H9 (cell line): ENCODE measurements at regions not wholly inside any gene's neighbourhood (a gene's known extent, or its start where the extent isn't known, plus 50 kb on each side); places are given as distances from the start of the nearest gene placed in this dataset.

Experiments used
- DNase-seq: peaks from one replicate; pipeline ENCODE4 v3.0.0-alpha.2; 2017
- H2AFZ ChIP-seq: one replicate; pipeline ENCODE4 v1.6.1; 2013; ENCODE audit warnings: mild to moderate bottlenecking, low read length, control low read depth, moderate library complexity
- H2AK5ac ChIP-seq: 2 replicates; pipeline ENCODE4 v1.6.1; 2013; ENCODE audit warnings: low read length, control low read depth, mixed read lengths; ENCODE audit not compliant: insufficient read length
- H2BK120ac ChIP-seq: one replicate; pipeline ENCODE4 v1.6.1; 2013; ENCODE audit warnings: low read depth, mild to moderate bottlenecking, low read length, control low read depth, inconsistent platforms; ENCODE audit not compliant: poor library complexity, severe bottlenecking
- H2BK12ac ChIP-seq: 2 replicates; pipeline ENCODE4 v1.6.1; 2013; ENCODE audit warnings: low read length, control low read depth, mixed read lengths, low read depth; ENCODE audit not compliant: insufficient read length
- H2BK15ac ChIP-seq: 2 replicates; pipeline ENCODE4 v1.6.1; 2013; ENCODE audit warnings: low read depth, low read length, control low read depth
- H2BK20ac ChIP-seq: one replicate; pipeline ENCODE4 v1.6.1; 2013; ENCODE audit warnings: low read depth, mild to moderate bottlenecking, low read length, control low read depth, inconsistent platforms; ENCODE audit not compliant: poor library complexity, severe bottlenecking
- H2BK5ac ChIP-seq: 2 replicates; pipeline ENCODE4 v1.6.1; 2013; ENCODE audit warnings: low read length, control low read depth, mixed read lengths; ENCODE audit not compliant: insufficient read length
- H3K14ac ChIP-seq: 2 replicates; pipeline ENCODE4 v1.6.1; 2013; ENCODE audit warnings: low read length, control low read depth; ENCODE audit not compliant: insufficient read depth
- H3K18ac ChIP-seq: 2 replicates; pipeline ENCODE4 v1.6.1; 2013; ENCODE audit warnings: low read depth, mild to moderate bottlenecking, mixed read lengths, low read length, control low read depth; ENCODE audit not compliant: insufficient read length
- H3K23ac ChIP-seq: 2 replicates; pipeline ENCODE4 v1.6.1; 2013; ENCODE audit warnings: low read length, control low read depth, mixed read lengths, low read depth; ENCODE audit not compliant: insufficient read length
- H3K23me2 ChIP-seq: 2 replicates; pipeline ENCODE4 v1.6.1; 2013; ENCODE audit warnings: low read depth, mild to moderate bottlenecking, mixed read lengths, low read length, control low read depth; ENCODE audit not compliant: insufficient read length, poor library complexity, severe bottlenecking
- H3K27ac ChIP-seq: 2 replicates; pipeline ENCODE4 v1.5.1; 2013; ENCODE audit warnings: low read length, control low read depth, mixed read lengths, low read depth; ENCODE audit not compliant: insufficient read length
- H3K27me3 ChIP-seq: 2 replicates; pipeline ENCODE4 v1.6.1; 2013; ENCODE audit warnings: low read length, control low read depth, inconsistent platforms; ENCODE audit not compliant: insufficient read depth
- H3K4ac ChIP-seq: 2 replicates; pipeline ENCODE4 v1.6.1; 2013; ENCODE audit warnings: low read depth, mild to moderate bottlenecking, control low read depth, inconsistent platforms, low read length, moderate library complexity
- H3K4me1 ChIP-seq: 2 replicates; pipeline ENCODE4 v1.6.1; 2013; ENCODE audit warnings: low read length, control low read depth, inconsistent platforms; ENCODE audit not compliant: insufficient read depth
- H3K4me2 ChIP-seq: 2 replicates; pipeline ENCODE4 v1.6.1; 2013; ENCODE audit warnings: low read length, control low read depth, mixed read lengths; ENCODE audit not compliant: insufficient read length, insufficient read depth
- H3K56ac ChIP-seq: 2 replicates; pipeline ENCODE4 v1.6.1; 2013; ENCODE audit warnings: low read depth, mild to moderate bottlenecking, mixed read lengths, low read length, control low read depth; ENCODE audit not compliant: insufficient read length
- H3K79me1 ChIP-seq: 2 replicates; pipeline ENCODE4 v1.6.1; 2013; ENCODE audit warnings: low read depth, mild to moderate bottlenecking, moderate library complexity, low read length, control low read depth, inconsistent platforms; ENCODE audit not compliant: insufficient read depth, poor library complexity, severe bottlenecking
- H3K79me2 ChIP-seq: 2 replicates; pipeline ENCODE4 v1.6.1; 2013; ENCODE audit warnings: low read length, control low read depth, inconsistent platforms; ENCODE audit not compliant: insufficient read depth
- H3K9ac ChIP-seq: 2 replicates; pipeline ENCODE4 v1.6.1; 2013; ENCODE audit warnings: low read length, control low read depth, mixed read lengths; ENCODE audit not compliant: insufficient read length; ENCODE audit errors: extremely low read depth
- H3K9me3 ChIP-seq: one replicate; pipeline ENCODE4 v1.6.1; 2013; ENCODE audit warnings: low read depth, low read length, inconsistent platforms; ENCODE audit not compliant: control insufficient read depth
- H3T11ph ChIP-seq: one replicate; pipeline ENCODE4 v1.6.1; 2013; ENCODE audit warnings: mild to moderate bottlenecking, low read length, control low read depth, inconsistent platforms
- H4K20me1 ChIP-seq: one replicate; pipeline ENCODE4 v1.6.1; 2013; ENCODE audit not compliant: control insufficient read depth, insufficient read length, insufficient read depth
- H4K5ac ChIP-seq: 2 replicates; pipeline ENCODE4 v1.6.1; 2013; ENCODE audit warnings: low read depth, mild to moderate bottlenecking, mixed read lengths, low read length, control low read depth; ENCODE audit not compliant: insufficient read length
- H4K8ac ChIP-seq: replicated peaks from 2 replicates; pipeline ENCODE4 v1.6.1; 2013; ENCODE audit warnings: low read length, control low read depth, mixed read lengths, low read depth; ENCODE audit not compliant: insufficient read length
- H4K91ac ChIP-seq: 2 replicates; pipeline ENCODE4 v1.6.1; 2013; ENCODE audit warnings: low read depth, mild to moderate bottlenecking, moderate library complexity, mixed read lengths, low read length, control low read depth; ENCODE audit not compliant: insufficient read length
- H3K27ac Mint-ChIP-seq, 3 experiments: 2 replicates in 2 of 3; 3 replicates in 1 of 3; pipeline ENCODE4 v1.8.0; 2020 to 2021; ENCODE audit warnings: mixed read lengths in 3 of 3, mild to moderate bottlenecking in 1 of 3, moderate library complexity in 1 of 3
- H3K27me3 Mint-ChIP-seq: 2 replicates; pipeline ENCODE4 v1.8.0; 2021; ENCODE audit warnings: low read depth, mild to moderate bottlenecking, moderate library complexity, mixed read lengths
- H3K36me3 Mint-ChIP-seq, 3 experiments: 2 replicates in 2 of 3; 3 replicates in 1 of 3; pipeline ENCODE4 v1.8.0; 2020 to 2021; ENCODE audit warnings: low read depth in 3 of 3, mixed read lengths in 3 of 3; ENCODE audit not compliant: insufficient read depth in 1 of 3
- H3K4me1 Mint-ChIP-seq, 2 experiments: 2 replicates each; pipeline ENCODE4 v1.8.0; 2020; ENCODE audit warnings: mixed read lengths in 2 of 2
- H3K4me3 Mint-ChIP-seq, 2 experiments: 2 replicates in 1 of 2; 3 replicates in 1 of 2; pipeline ENCODE4 v1.8.0; 2020 to 2021; ENCODE audit warnings: mild to moderate bottlenecking in 2 of 2, mixed read lengths in 2 of 2, moderate library complexity in 1 of 2
- H3K9me3 Mint-ChIP-seq, 2 experiments: 2 replicates in 1 of 2; 3 replicates in 1 of 2; pipeline ENCODE4 v1.8.0; 2020; ENCODE audit warnings: mild to moderate bottlenecking in 2 of 2, mixed read lengths in 2 of 2, moderate library complexity in 1 of 2
- CTCF ChIP-seq: fragments of 200-600 bp; sonication (generic); conservative IDR thresholded peaks from 3 replicates; pipeline ENCODE4 v1.8.0; 2021; ENCODE audit warnings: antibody characterized with exemption, mild to moderate bottlenecking
- WGBS: extraction: QIAGEN DNeasy Blood & Tissue Kit; methylation state at CpG from one replicate; pipeline ENCODE4 v1.1.7; 2013; ENCODE audit warnings: missing lambda C conversion rate, low lambda C conversion rate, mixed read lengths; ENCODE audit not compliant: insufficient read length; ENCODE audit errors: extremely low coverage; 5-methylcytosine and 5-hydroxymethylcytosine counted together

GRCh38 chr5:38165435-38165834 lies 92.9 kb upstream of the EGFLAM start:
- H3K56ac ChIP-seq = no peak overlapping the region
- H3K79me2 ChIP-seq = no peaks in the 10 kb centered on the region
- no peak overlapping the region for H3K9ac ChIP-seq
- no peak overlapping the region for H3K4me2 ChIP-seq
- H3K79me1 ChIP-seq = no peaks in the 10 kb centered on the region
- no peak overlapping the region for H4K91ac ChIP-seq
- no peak overlapping the region for H2BK5ac ChIP-seq
- Mint-ChIP-seq H3K4me3 (no peak overlapping the region), H3K27me3 (peaks cover 39% of the 10 kb centered on the region), H3K9me3 (peaks cover 0 to 3% of the 10 kb centered on the region in 2 experiments; a peak in 1 of 5 replicates), H3K27ac (no peak overlapping the region), H3K36me3 (no peaks in the 10 kb centered on the region; a peak in 1 of 7 replicates), H3K4me1 (peaks cover 20 to 22% of the 10 kb centered on the region in 2 experiments)
- no peak overlapping the region for H3K18ac ChIP-seq
- H3K4ac ChIP-seq = no peak overlapping the region
- no peaks in the 10 kb centered on the region; the same call in 1 of the 2 replicates for H3K27me3 ChIP-seq
- H2BK120ac ChIP-seq = no peak overlapping the region
- H2BK12ac ChIP-seq = no peak overlapping the region
- peaks cover 7% of the 10 kb centered on the region; the same call in 1 of the 2 replicates for H3K4me1 ChIP-seq
- no peak overlapping the region for H3K27ac ChIP-seq
- H2BK20ac ChIP-seq = no peak overlapping the region
- H3K23me2 ChIP-seq = no peaks in the 10 kb centered on the region
- no peak overlapping the region for H3K14ac ChIP-seq
- H4K20me1 ChIP-seq = no peaks in the 10 kb centered on the region
- H4K8ac ChIP-seq = no peak overlapping the region
- TF ChIP-seq CTCF = no peak
- H2AFZ ChIP-seq = no peak overlapping the region
- H3T11ph ChIP-seq = no peak overlapping the region
- no peak overlapping the region for H4K5ac ChIP-seq
- H2BK15ac ChIP-seq = no peak overlapping the region
- WGBS = no CpG with 5 or more reads among the region's 12 CpGs
- no peaks in the 10 kb centered on the region for H3K9me3 ChIP-seq
- H2AK5ac ChIP-seq = no peak overlapping the region
- H3K23ac ChIP-seq = no peak overlapping the region
- no peak for DNase-seq
